HepG2 (cell line): ENCODE measurements at regions not wholly inside any gene's neighbourhood (a gene's known extent, or its start where the extent isn't known, plus 50 kb on each side); places are given as distances from the start of the nearest gene placed in this dataset.
A peak's percentile ranks its signal among the peaks of the same experiment; 100 is the strongest.

Experiments
- ATAC-seq: fragments of 200-7000 bp; cut with Tn5 transposase; 3 replicates; pipeline ENCODE4 v1.9.1; 2020; ENCODE audit warnings: mild to moderate bottlenecking, moderate library complexity
- BruUV-seq: library from RNA; stranded (reverse); fragments of 400-500 nt; replicated peaks from 2 replicates; lab custom pipeline; 2021; lab: Mats Ljungman, UMichigan
- CTCF ChIA-PET: fragments of 300-600 bp; formaldehyde crosslinking; extraction: SDS; loops from one replicate; lab custom pipeline; 2021; ENCODE audit warnings: low total read pairs, inconsistent platforms, low intra/inter-chr PET ratio; lab: Yijun Ruan, JAX
- POLR2A ChIA-PET: fragments of 350-600 bp; sonication (Branson Sonifier 250); formaldehyde crosslinking; loops from one replicate; lab custom pipeline; 2020; ENCODE audit warnings: antibody characterized with exemption, inconsistent platforms; lab: Yijun Ruan, JAX
- DNase-seq: peaks from one replicate; pipeline ENCODE4 v3.0.0-alpha.2; 2015; ENCODE audit warnings: low spot score
- FAIRE-seq: peaks from 3 replicates; lab custom pipeline; 2011; peaks lifted over from hg19 to GRCh38; lab: Jason Lieb, UNC
- H2AFZ ChIP-seq: one replicate; pipeline ENCODE4 v1.6.1; 2011; ENCODE audit warnings: low read length, inconsistent platforms
- H3K27ac ChIP-seq: fragments of 300-600 bp; 3 replicates; pipeline ENCODE4 v1.8.0; 2011; ENCODE audit warnings: mixed run types, mild to moderate bottlenecking, mixed read lengths, low read length, inconsistent platforms; ENCODE audit not compliant: insufficient read depth; ENCODE audit errors: extremely low read length
- H3K27me3 ChIP-seq, 2 experiments: fragments of 200-600 bp in 1 of 2; 2 replicates in 1 of 2; 3 replicates in 1 of 2; pipeline versions ENCODE4 v1.6.0 to v1.8.0; 2011; ENCODE audit warnings: low read length in 2 of 2, mild to moderate bottlenecking in 2 of 2, moderate library complexity in 2 of 2, inconsistent platforms in 1 of 2; ENCODE audit not compliant: insufficient read depth in 2 of 2, control insufficient read depth in 1 of 2
- H3K36me3 ChIP-seq, 2 experiments: fragments of 200-600 bp in 1 of 2; replicated peaks in 1 of 2; 2 replicates in 1 of 2; 3 replicates in 1 of 2; pipeline versions ENCODE4 v1.5.1 to v1.8.0; 2011; ENCODE audit warnings: low read length in 2 of 2, inconsistent platforms in 1 of 2; ENCODE audit not compliant: insufficient read depth in 2 of 2, control insufficient read depth in 1 of 2
- H3K4me1 ChIP-seq: 2 replicates; pipeline ENCODE4 v1.5.1; 2012; ENCODE audit warnings: low read length, inconsistent platforms; ENCODE audit not compliant: insufficient read depth
- H3K4me2 ChIP-seq: 2 replicates; pipeline ENCODE4 v1.6.0; 2011; ENCODE audit warnings: low read depth, low read length, inconsistent platforms
- H3K4me3 ChIP-seq, 3 experiments: fragments of 200-600 bp in 1 of 3; sonication (generic), shearing (Covaris generic) in 1 of 3; replicated peaks in 1 of 3; 2 replicates each; pipeline ENCODE4 v1.5.1; 2011 to 2016; ENCODE audit warnings: low read length in 3 of 3, inconsistent platforms in 2 of 3, low read depth in 2 of 3, mild to moderate bottlenecking in 2 of 3, control low read depth in 1 of 3, mixed read lengths in 1 of 3; ENCODE audit not compliant: insufficient read depth in 1 of 3
- H3K79me2 ChIP-seq: one replicate; pipeline ENCODE4 v1.6.1; 2011; ENCODE audit warnings: low read length, inconsistent platforms; ENCODE audit not compliant: insufficient read depth
- H3K9ac ChIP-seq: 2 replicates; pipeline ENCODE4 v1.6.0; 2011; ENCODE audit warnings: mild to moderate bottlenecking, low read depth, low read length, inconsistent platforms; ENCODE audit not compliant: insufficient read depth
- H3K9me3 ChIP-seq: 2 replicates; pipeline ENCODE4 v1.5.1; 2012; ENCODE audit warnings: mild to moderate bottlenecking, low read length
- H4K20me1 ChIP-seq: 2 replicates; pipeline ENCODE4 v1.6.0; 2011; ENCODE audit warnings: inconsistent platforms, mild to moderate bottlenecking, low read length, moderate library complexity; ENCODE audit not compliant: insufficient read depth
- CCAR2 ChIP-seq: fragments of 200-400 bp; formaldehyde crosslinking; optimal IDR thresholded peaks from 2 replicates; pipeline ENCODE3; 2018; ENCODE audit warnings: low read depth, mild to moderate bottlenecking, low read length, moderate library complexity
- CREBL2 ChIP-seq: sonication (generic); formaldehyde crosslinking; IDR thresholded peaks from 2 replicates; pipeline ENCODE4 v1.8.1; 2023; ENCODE audit warnings: missing genetic modification reagents, mild to moderate bottlenecking, borderline replicate concordance
- ELF4 ChIP-seq: sonication (generic); formaldehyde crosslinking; IDR thresholded peaks from 2 replicates; pipeline ENCODE4 v1.5.0; 2020; ENCODE audit warnings: missing genetic modification reagents, mild to moderate bottlenecking, moderate library complexity, borderline replicate concordance
- ETV5 ChIP-seq: IDR thresholded peaks from 2 replicates; pipeline ENCODE4 v1.6.1; 2018; ENCODE audit warnings: missing biosample characterization, missing genetic modification reagents, inconsistent platforms, borderline replicate concordance
- HCFC1 ChIP-seq: fragments of 150-350 bp; IDR thresholded peaks from 2 replicates; pipeline ENCODE4 v1.6.1; 2014; ENCODE audit warnings: low read depth, low read length
- MTF2 ChIP-seq: sonication (generic); formaldehyde crosslinking; IDR thresholded peaks from 2 replicates; pipeline ENCODE4 v1.5.0; 2020; ENCODE audit warnings: missing genetic modification reagents, borderline replicate concordance
- STAT5B ChIP-seq: sonication (generic); formaldehyde crosslinking; IDR thresholded peaks from 2 replicates; pipeline ENCODE4 v1.4.0; 2020; ENCODE audit warnings: missing genetic modification reagents
- ZFX ChIP-seq: sonication (generic); formaldehyde crosslinking; IDR thresholded peaks from 2 replicates; pipeline ENCODE4 v1.4.0; 2020; ENCODE audit warnings: mild to moderate bottlenecking, low read depth, missing genetic modification reagents, moderate library complexity
- ZNF136 ChIP-seq: sonication (generic); formaldehyde crosslinking; IDR thresholded peaks from 2 replicates; pipeline ENCODE4 v1.8.1; 2022; ENCODE audit warnings: low read depth, mild to moderate bottlenecking, moderate library complexity, missing genetic modification reagents
- ZNF441 ChIP-seq: sonication (generic); formaldehyde crosslinking; IDR thresholded peaks from 2 replicates; pipeline ENCODE4 v1.7.0; 2021; ENCODE audit warnings: missing genetic modification reagents, borderline replicate concordance
- ZNF598 ChIP-seq: sonication (generic); formaldehyde crosslinking; IDR thresholded peaks from 2 replicates; pipeline ENCODE4 v1.5.1; 2020; ENCODE audit warnings: mild to moderate bottlenecking, missing genetic modification reagents, borderline replicate concordance
- WGBS: methylation state at CpG from one replicate; pipeline ENCODE4 v1.1.6; 2017; ENCODE audit warnings: low lambda C conversion rate; 5-methylcytosine and 5-hydroxymethylcytosine counted together
- in situ Hi-C: cut with HindIII; loops from 2 replicates; pipeline ENCODE4 v1.10.0; 2017; ENCODE audit warnings: low pct_unique_long_range_greater_than_20kb; ENCODE audit not compliant: extremely low pct_ligation_motif_present
- intact Hi-C: fragments of 100-400 bp; cut with micrococcal nuclease; formaldehyde crosslinking; loops from one replicate; pipeline ENCODE4 v1.10.0; 2022; ENCODE audit not compliant: unreplicated experiment
- TF ChIP-seq, protein P1 (sequence below): fragments of 450-650 bp; IDR thresholded peaks from 2 replicates; pipeline ENCODE4 v1.6.1; 2016
- TF ChIP-seq, protein P2 (sequence below): sonication (generic); formaldehyde crosslinking; IDR thresholded peaks from 2 replicates; pipeline ENCODE4 v1.8.0; 2022; ENCODE audit warnings: mild to moderate bottlenecking, missing genetic modification reagents
- TF ChIP-seq, protein P3 (sequence below): sonication (generic); formaldehyde crosslinking; IDR thresholded peaks from 2 replicates; pipeline ENCODE4 v1.5.0; 2020; ENCODE audit warnings: mild to moderate bottlenecking, missing genetic modification reagents, borderline replicate concordance

GRCh38 chr2:83561592-83561991 is 897.5 kb downstream of the SUCLG1 start:
- no peak overlapping the region for H3K9ac ChIP-seq
- CTCF ChIA-PET = no interaction called here
- no peak for ATAC-seq
- POLR2A ChIA-PET = no interaction called here
- no peak overlapping the region for H2AFZ ChIP-seq
- no peak overlapping the region for H3K27ac ChIP-seq
- H4K20me1 ChIP-seq = no peaks in the 10 kb centered on the region
- H3K4me3 ChIP-seq = no peak overlapping the region
- H3K4me1 ChIP-seq = no peaks in the 10 kb centered on the region
- no TSS peak for BruUV-seq
- no peaks in the 10 kb centered on the region for H3K36me3 ChIP-seq
- intact Hi-C loops = no loop called here
- no peak overlapping the region for H3K4me2 ChIP-seq
- peaks cover 91% of the 10 kb centered on the region for H3K9me3 ChIP-seq
- no peak for DNase-seq
- no peak for FAIRE-seq
- TF ChIP-seq, protein P1, sequence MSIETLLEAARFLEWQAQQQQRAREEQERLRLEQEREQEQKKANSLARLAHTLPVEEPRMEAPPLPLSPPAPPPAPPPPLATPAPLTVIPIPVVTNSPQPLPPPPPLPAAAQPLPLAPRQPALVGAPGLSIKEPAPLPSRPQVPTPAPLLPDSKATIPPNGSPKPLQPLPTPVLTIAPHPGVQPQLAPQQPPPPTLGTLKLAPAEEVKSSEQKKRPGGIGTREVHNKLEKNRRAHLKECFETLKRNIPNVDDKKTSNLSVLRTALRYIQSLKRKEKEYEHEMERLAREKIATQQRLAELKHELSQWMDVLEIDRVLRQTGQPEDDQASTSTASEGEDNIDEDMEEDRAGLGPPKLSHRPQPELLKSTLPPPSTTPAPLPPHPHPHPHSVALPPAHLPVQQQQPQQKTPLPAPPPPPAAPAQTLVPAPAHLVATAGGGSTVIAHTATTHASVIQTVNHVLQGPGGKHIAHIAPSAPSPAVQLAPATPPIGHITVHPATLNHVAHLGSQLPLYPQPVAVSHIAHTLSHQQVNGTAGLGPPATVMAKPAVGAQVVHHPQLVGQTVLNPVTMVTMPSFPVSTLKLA = peak; percentile 96
- TF ChIP-seq ZNF136 (CRISPR knock-in tag) = no peak
- TF ChIP-seq, all 625 proteins: peak for 1
- WGBS = 0% methylated on average over 3 of the region's 3 CpGs
- in situ Hi-C loops = no loop called here
- Histone ChIP-seq H3K27me3 (no peaks in the 10 kb centered on the region), H3K79me2 (no peaks in the 10 kb centered on the region)

DNA sequence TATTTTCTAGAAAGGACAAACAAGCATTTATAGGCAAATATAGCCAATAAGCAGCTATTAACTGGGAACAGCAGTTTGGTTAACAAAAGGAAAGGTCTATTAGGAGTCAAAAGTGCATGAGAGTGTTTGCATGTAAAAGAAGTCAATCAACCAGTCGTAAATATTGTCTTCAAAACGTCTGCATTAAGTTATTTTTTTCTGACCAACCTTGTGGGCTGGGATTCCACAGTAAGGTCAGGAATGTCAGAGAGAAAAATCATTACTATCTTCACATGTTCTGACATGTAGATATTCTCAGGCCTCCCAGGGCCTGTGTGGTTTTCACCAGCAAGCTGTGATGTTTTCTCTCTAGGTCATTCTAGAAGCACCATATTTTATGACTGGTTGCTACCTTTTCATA is 922.5 kb downstream of the SUCLG1 start:
- no peak overlapping the region for H2AFZ ChIP-seq
- no peak for TF ChIP-seq ZNF598 (CRISPR knock-in tag)
- no peak for TF ChIP-seq CREBL2 (CRISPR knock-in tag)
- TF ChIP-seq CCAR2 = no peak
- no peak for TF ChIP-seq HCFC1
- TF ChIP-seq STAT5B (CRISPR knock-in tag) = no peak
- TF ChIP-seq ZFX = no peak
- no peak for TF ChIP-seq ELF4 (CRISPR knock-in tag)
- TF ChIP-seq, protein P2, sequence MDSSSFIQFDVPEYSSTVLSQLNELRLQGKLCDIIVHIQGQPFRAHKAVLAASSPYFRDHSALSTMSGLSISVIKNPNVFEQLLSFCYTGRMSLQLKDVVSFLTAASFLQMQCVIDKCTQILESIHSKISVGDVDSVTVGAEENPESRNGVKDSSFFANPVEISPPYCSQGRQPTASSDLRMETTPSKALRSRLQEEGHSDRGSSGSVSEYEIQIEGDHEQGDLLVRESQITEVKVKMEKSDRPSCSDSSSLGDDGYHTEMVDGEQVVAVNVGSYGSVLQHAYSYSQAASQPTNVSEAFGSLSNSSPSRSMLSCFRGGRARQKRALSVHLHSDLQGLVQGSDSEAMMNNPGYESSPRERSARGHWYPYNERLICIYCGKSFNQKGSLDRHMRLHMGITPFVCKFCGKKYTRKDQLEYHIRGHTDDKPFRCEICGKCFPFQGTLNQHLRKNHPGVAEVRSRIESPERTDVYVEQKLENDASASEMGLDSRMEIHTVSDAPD (CRISPR knock-in tag) = no peak
- no peak for TF ChIP-seq MTF2 (CRISPR knock-in tag)
- TF ChIP-seq ETV5 (CRISPR knock-in tag) = no peak
- TF ChIP-seq ZNF441 (CRISPR knock-in tag) = no peak
- TF ChIP-seq, protein P3, sequence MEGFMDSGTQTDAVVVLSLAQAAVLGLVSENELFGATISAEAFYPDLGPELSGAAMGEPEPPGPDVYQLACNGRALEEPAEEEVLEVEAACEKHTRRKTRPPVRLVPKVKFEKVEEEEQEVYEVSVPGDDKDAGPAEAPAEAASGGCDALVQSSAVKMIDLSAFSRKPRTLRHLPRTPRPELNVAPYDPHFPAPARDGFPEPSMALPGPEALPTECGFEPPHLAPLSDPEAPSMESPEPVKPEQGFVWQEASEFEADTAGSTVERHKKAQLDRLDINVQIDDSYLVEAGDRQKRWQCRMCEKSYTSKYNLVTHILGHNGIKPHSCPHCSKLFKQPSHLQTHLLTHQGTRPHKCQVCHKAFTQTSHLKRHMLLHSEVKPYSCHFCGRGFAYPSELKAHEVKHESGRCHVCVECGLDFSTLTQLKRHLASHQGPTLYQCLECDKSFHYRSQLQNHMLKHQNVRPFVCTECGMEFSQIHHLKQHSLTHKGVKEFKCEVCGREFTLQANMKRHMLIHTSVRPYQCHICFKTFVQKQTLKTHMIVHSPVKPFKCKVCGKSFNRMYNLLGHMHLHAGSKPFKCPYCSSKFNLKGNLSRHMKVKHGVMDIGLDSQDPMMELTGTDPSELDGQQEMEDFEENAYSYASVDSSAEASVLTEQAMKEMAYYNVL (CRISPR knock-in tag) = no peak
- TF ChIP-seq, all 625 proteins: peak for 0
- Histone ChIP-seq H3K36me3 (no peaks in the 10 kb centered on the region), H4K20me1 (no peaks in the 10 kb centered on the region), H3K4me2 (no peak overlapping the region), H3K4me3 (no peak overlapping the region), H3K4me1 (no peaks in the 10 kb centered on the region), H3K9me3 (peaks cover 74% of the 10 kb centered on the region), H3K27me3 (no peaks in the 10 kb centered on the region), H3K79me2 (no peaks in the 10 kb centered on the region), H3K27ac (no peak overlapping the region), H3K9ac (no peak overlapping the region)
- in situ Hi-C loops = no loop called here
- ChIA-PET CTCF (no interaction called here), POLR2A (no interaction called here)
- ATAC-seq (no peak), DNase-seq (no peak), FAIRE-seq (no peak)
- 0% methylated on average over 2 of the region's 2 CpGs for WGBS
- BruUV-seq = no TSS peak
- intact Hi-C loops = no loop called here
